GM23338 (cell line): ENCODE measurements at regions not wholly inside any gene's neighbourhood (a gene's known extent, or its start where the extent isn't known, plus 50 kb on each side); places are given as distances from the start of the nearest gene placed in this dataset.

Source experiments
- ATAC-seq: fragments of 200-7000 bp; cut with Tn5 transposase; 3 replicates; pipeline ENCODE4 v1.9.1; 2020
- DNase-seq: peaks from one replicate; pipeline ENCODE4 v3.0.0-alpha.2; 2015; ENCODE audit warnings: low spot score
- H2AFZ ChIP-seq: fragments of 200-600 bp; sonication (generic); 2 replicates; pipeline ENCODE4 v1.8.0; 2016; ENCODE audit warnings: antibody characterized with exemption, mild to moderate bottlenecking, moderate library complexity
- H3F3A ChIP-seq: fragments of 200-600 bp; sonication (generic); replicated peaks from 2 replicates; pipeline ENCODE4 v1.8.0; 2017; ENCODE audit warnings: antibody characterized with exemption, mixed run types, low read depth
- H3K27ac ChIP-seq: fragments of 200-600 bp; sonication (generic); 2 replicates; pipeline ENCODE4 v1.6.1; 2016; ENCODE audit warnings: low read depth
- H3K27me3 ChIP-seq: fragments of 200-600 bp; sonication (generic); 2 replicates; pipeline ENCODE4 v1.8.0; 2016; ENCODE audit warnings: mild to moderate bottlenecking, mixed run types, moderate library complexity; ENCODE audit not compliant: insufficient read depth
- H3K36me3 ChIP-seq: fragments of 200-600 bp; sonication (generic); 2 replicates; pipeline ENCODE4 v1.8.0; 2016; ENCODE audit warnings: mild to moderate bottlenecking; ENCODE audit not compliant: insufficient read depth
- H3K4me1 ChIP-seq: fragments of 200-600 bp; sonication (generic); 2 replicates; pipeline ENCODE4 v1.8.0; 2016; ENCODE audit warnings: mild to moderate bottlenecking, moderate library complexity; ENCODE audit not compliant: insufficient read depth
- H3K4me2 ChIP-seq: fragments of 200-600 bp; sonication (generic); 2 replicates; pipeline ENCODE4 v1.7.1; 2017; ENCODE audit warnings: mixed run types
- H3K4me3 ChIP-seq: fragments of 200-600 bp; sonication (generic); 2 replicates; pipeline ENCODE4 v1.6.1; 2016; ENCODE audit warnings: mixed run types
- H3K79me2 ChIP-seq: fragments of 200-600 bp; sonication (generic); replicated peaks from 2 replicates; pipeline ENCODE4 v1.8.0; 2017; ENCODE audit warnings: mild to moderate bottlenecking; ENCODE audit not compliant: insufficient read depth
- H3K9me2 ChIP-seq: fragments of 200-600 bp; sonication (generic); 2 replicates; pipeline ENCODE4 v1.8.0; 2017; ENCODE audit not compliant: insufficient read depth
- H4K20me1 ChIP-seq: fragments of 200-600 bp; sonication (generic); replicated peaks from 2 replicates; pipeline ENCODE4 v1.8.0; 2017; ENCODE audit warnings: mild to moderate bottlenecking; ENCODE audit not compliant: insufficient read depth
- H3K27ac Mint-ChIP-seq: 2 replicates; pipeline ENCODE4 v1.8.0; 2020; ENCODE audit warnings: inconsistent platforms, mild to moderate bottlenecking, moderate library complexity, mixed read lengths
- H3K27me3 Mint-ChIP-seq: 3 replicates; pipeline ENCODE4 v1.8.0; 2022; ENCODE audit warnings: low read depth, mild to moderate bottlenecking, moderate library complexity, mixed read lengths, inconsistent platforms; ENCODE audit not compliant: insufficient read depth, poor library complexity
- H3K36me3 Mint-ChIP-seq: 3 replicates; pipeline ENCODE4 v1.8.0; 2021; ENCODE audit warnings: low read depth, mild to moderate bottlenecking, inconsistent platforms, moderate library complexity, mixed read lengths
- H3K4me1 Mint-ChIP-seq: 3 replicates; pipeline ENCODE4 v1.8.0; 2020; ENCODE audit warnings: mild to moderate bottlenecking, inconsistent platforms, mixed read lengths
- H3K4me3 Mint-ChIP-seq: 3 replicates; pipeline ENCODE4 v1.8.0; 2021; ENCODE audit warnings: moderate library complexity, mild to moderate bottlenecking, inconsistent platforms, mixed read lengths
- H3K9me3 Mint-ChIP-seq: 3 replicates; pipeline ENCODE4 v1.8.0; 2020; ENCODE audit warnings: moderate library complexity, mild to moderate bottlenecking, inconsistent platforms, mixed read lengths
- EZH2phosphoT487 ChIP-seq: fragments of 200-600 bp; sonication (generic); IDR thresholded peaks from one replicate; pipeline ENCODE4 v1.8.1; 2018; ENCODE audit warnings: antibody characterized with exemption; ENCODE audit not compliant: unreplicated experiment
- JUNB ChIP-seq: IDR thresholded peaks from one replicate; pipeline ENCODE4 v1.6.1; 2016; ENCODE audit warnings: antibody characterized with exemption; ENCODE audit not compliant: unreplicated experiment
- NANOG ChIP-seq: IDR thresholded peaks from 2 replicates; pipeline ENCODE4 v1.6.1; 2016; ENCODE audit warnings: antibody characterized with exemption, borderline replicate concordance
- POLR2AphosphoS5 ChIP-seq: IDR thresholded peaks from 2 replicates; pipeline ENCODE4 v1.6.1; 2016; ENCODE audit warnings: antibody characterized with exemption, low read depth
- STAT1 ChIP-seq: IDR thresholded peaks from one replicate; pipeline ENCODE4 v1.6.1; 2016; ENCODE audit warnings: antibody characterized with exemption; ENCODE audit not compliant: unreplicated experiment
- ZNF114 ChIP-seq: fragments of 250-450 bp; sonication (Bioruptor Pico); IDR thresholded peaks from 2 replicates; pipeline ENCODE4 v1.5.0; 2020; ENCODE audit warnings: mild to moderate bottlenecking, moderate library complexity
- ZNF331 ChIP-seq: fragments of 250-450 bp; sonication (Bioruptor Pico); IDR thresholded peaks from 2 replicates; pipeline ENCODE4 v1.5.0; 2020; ENCODE audit warnings: low read depth, mild to moderate bottlenecking, moderate library complexity
- TF ChIP-seq, protein P1 (sequence below), 2 experiments: fragments of 200-600 bp in 1 of 2; sonication (generic) in 1 of 2; conservative IDR thresholded peaks; 2 replicates each; pipeline versions ENCODE4 v1.5.1 to v1.6.1; 2016 to 2017; ENCODE audit warnings: antibody characterized with exemption in 2 of 2, low read depth in 2 of 2, mild to moderate bottlenecking in 2 of 2, moderate library complexity in 1 of 2
- TF ChIP-seq, protein P2 (sequence below): IDR thresholded peaks from 2 replicates; pipeline ENCODE4 v1.6.1; 2016; ENCODE audit warnings: antibody characterized with exemption
- TF ChIP-seq, protein P3 (sequence below): fragments of 250-450 bp; sonication (Bioruptor Pico); IDR thresholded peaks from 2 replicates; pipeline ENCODE4 v1.5.0; 2020; ENCODE audit warnings: mild to moderate bottlenecking, moderate library complexity

DNA sequence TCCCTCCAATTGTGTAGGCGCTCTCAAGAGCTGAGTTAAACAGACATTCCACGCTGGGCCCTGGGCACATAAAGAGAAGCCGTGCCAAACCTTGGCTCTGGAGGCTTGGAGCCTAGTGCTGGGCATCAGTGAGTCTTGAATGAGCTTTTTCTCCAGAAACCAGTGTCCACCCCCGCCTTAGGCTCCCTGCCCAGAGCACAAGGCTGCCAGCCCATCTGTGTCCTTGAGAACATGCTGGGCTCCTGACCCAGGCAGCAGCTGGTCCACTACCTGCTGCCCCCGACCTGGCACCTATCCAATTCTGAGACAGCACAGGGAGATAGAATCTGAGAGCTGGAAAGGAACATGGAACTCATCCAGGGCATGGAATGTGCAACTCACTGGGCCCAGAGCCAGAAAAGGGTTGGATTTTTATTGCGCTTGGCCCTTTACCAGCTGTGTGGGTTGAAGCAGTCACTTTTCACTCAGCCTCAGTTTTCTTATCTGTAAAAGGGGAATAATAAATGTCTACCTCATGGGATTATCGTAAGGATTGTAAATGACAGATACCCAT, 92.4 kb upstream of the CPLX2 start:
- H3K36me3 Mint-ChIP-seq, result no peaks in the 10 kb centered on the region
- TF ChIP-seq JUNB (no peak), EZH2phosphoT487 (no peak)
- TF ChIP-seq, protein P1, sequence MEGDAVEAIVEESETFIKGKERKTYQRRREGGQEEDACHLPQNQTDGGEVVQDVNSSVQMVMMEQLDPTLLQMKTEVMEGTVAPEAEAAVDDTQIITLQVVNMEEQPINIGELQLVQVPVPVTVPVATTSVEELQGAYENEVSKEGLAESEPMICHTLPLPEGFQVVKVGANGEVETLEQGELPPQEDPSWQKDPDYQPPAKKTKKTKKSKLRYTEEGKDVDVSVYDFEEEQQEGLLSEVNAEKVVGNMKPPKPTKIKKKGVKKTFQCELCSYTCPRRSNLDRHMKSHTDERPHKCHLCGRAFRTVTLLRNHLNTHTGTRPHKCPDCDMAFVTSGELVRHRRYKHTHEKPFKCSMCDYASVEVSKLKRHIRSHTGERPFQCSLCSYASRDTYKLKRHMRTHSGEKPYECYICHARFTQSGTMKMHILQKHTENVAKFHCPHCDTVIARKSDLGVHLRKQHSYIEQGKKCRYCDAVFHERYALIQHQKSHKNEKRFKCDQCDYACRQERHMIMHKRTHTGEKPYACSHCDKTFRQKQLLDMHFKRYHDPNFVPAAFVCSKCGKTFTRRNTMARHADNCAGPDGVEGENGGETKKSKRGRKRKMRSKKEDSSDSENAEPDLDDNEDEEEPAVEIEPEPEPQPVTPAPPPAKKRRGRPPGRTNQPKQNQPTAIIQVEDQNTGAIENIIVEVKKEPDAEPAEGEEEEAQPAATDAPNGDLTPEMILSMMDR (conservative IDR thresholded peaks at IDR 0.05; ENCODE audit: low read depth in 2 of 2), result no peak
- Histone ChIP-seq H3F3A (no peaks in the 10 kb centered on the region), H3K79me2 (no peaks in the 10 kb centered on the region), H3K4me3 (no peak overlapping the region), H2AFZ (no peak overlapping the region), H3K27ac (no peak overlapping the region), H3K4me1 (0 out of 2 replicates have a peak, but pooled peaks cover 5% of the 10 kb centered on the region), H3K27me3 (peaks cover 5% of the 10 kb centered on the region), H3K36me3 (no peaks in the 10 kb centered on the region), H3K4me2 (no peak overlapping the region), H3K9me2 (0 out of 2 replicates have a peak, but pooled peaks cover 2% of the 10 kb centered on the region), H4K20me1 (no peaks in the 10 kb centered on the region)
- H3K27me3 Mint-ChIP-seq, result peaks cover 2% of the 10 kb centered on the region
- H3K4me1 Mint-ChIP-seq, result peaks cover 7% of the 10 kb centered on the region
- DNase-seq (peak; percentile 16), ATAC-seq (peak; percentile 29; the same call in 2 of the 3 replicates)
- H3K4me3 Mint-ChIP-seq, result no peak overlapping the region
- H3K27ac Mint-ChIP-seq, result no peak overlapping the region
- H3K9me3 Mint-ChIP-seq, result no peaks in the 10 kb centered on the region

DNA sequence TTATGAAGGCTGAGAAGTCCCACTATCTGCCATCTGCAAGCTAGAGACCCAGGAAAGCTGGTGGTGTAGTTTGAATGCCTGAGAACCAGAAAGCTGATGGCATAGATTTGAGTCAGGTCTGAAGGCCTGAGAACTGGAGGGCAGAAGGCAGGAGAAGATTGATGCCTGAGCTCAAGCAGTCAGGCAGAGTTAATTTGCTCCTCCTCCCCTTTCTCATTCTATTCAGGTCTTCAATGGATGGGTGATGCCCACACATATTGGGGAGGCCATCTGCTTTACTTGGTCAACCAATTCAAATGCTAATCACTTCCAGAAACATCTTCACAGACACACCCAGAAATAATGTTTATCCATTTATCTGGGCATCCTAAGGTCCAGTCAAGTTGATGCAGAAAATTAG, 87.6 kb upstream of the CPLX2 start:
- no peaks in the 10 kb centered on the region for H3K4me1 ChIP-seq
- H3K9me2 ChIP-seq, result 0 out of 2 replicates have a peak, but pooled peaks cover 3% of the 10 kb centered on the region
- Mint-ChIP-seq H3K9me3 (no peaks in the 10 kb centered on the region), H3K27me3 (no peaks in the 10 kb centered on the region), H3K4me1 (peaks cover 3% of the 10 kb centered on the region; the same call in 1 of the 3 replicates), H3K27ac (no peak overlapping the region), H3K36me3 (no peaks in the 10 kb centered on the region), H3K4me3 (no peak overlapping the region)
- H3K4me2 ChIP-seq, result no peak overlapping the region
- no peak overlapping the region for H2AFZ ChIP-seq
- no peaks in the 10 kb centered on the region for H3K79me2 ChIP-seq
- no peaks in the 10 kb centered on the region for H3K36me3 ChIP-seq
- no peaks in the 10 kb centered on the region for H3F3A ChIP-seq
- no peak for ATAC-seq
- no peak overlapping the region for H3K4me3 ChIP-seq
- H3K27ac ChIP-seq, result no peak overlapping the region
- DNase-seq, result no peak
- no peaks in the 10 kb centered on the region for H4K20me1 ChIP-seq
- H3K27me3 ChIP-seq, result no peaks in the 10 kb centered on the region
- no peak for TF ChIP-seq STAT1
- TF ChIP-seq, protein P2, sequence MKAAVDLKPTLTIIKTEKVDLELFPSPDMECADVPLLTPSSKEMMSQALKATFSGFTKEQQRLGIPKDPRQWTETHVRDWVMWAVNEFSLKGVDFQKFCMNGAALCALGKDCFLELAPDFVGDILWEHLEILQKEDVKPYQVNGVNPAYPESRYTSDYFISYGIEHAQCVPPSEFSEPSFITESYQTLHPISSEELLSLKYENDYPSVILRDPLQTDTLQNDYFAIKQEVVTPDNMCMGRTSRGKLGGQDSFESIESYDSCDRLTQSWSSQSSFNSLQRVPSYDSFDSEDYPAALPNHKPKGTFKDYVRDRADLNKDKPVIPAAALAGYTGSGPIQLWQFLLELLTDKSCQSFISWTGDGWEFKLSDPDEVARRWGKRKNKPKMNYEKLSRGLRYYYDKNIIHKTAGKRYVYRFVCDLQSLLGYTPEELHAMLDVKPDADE, result no peak
- TF ChIP-seq JUNB, result no peak
- TF ChIP-seq ZNF331 (CRISPR knock-in tag), result no peak
- TF ChIP-seq, protein P1 (conservative IDR thresholded peaks at IDR 0.05; ENCODE audit: low read depth in 2 of 2), result no peak
- TF ChIP-seq EZH2phosphoT487, result no peak
- TF ChIP-seq NANOG, result no peak
- no peak for TF ChIP-seq ZNF114
- TF ChIP-seq, protein P3, sequence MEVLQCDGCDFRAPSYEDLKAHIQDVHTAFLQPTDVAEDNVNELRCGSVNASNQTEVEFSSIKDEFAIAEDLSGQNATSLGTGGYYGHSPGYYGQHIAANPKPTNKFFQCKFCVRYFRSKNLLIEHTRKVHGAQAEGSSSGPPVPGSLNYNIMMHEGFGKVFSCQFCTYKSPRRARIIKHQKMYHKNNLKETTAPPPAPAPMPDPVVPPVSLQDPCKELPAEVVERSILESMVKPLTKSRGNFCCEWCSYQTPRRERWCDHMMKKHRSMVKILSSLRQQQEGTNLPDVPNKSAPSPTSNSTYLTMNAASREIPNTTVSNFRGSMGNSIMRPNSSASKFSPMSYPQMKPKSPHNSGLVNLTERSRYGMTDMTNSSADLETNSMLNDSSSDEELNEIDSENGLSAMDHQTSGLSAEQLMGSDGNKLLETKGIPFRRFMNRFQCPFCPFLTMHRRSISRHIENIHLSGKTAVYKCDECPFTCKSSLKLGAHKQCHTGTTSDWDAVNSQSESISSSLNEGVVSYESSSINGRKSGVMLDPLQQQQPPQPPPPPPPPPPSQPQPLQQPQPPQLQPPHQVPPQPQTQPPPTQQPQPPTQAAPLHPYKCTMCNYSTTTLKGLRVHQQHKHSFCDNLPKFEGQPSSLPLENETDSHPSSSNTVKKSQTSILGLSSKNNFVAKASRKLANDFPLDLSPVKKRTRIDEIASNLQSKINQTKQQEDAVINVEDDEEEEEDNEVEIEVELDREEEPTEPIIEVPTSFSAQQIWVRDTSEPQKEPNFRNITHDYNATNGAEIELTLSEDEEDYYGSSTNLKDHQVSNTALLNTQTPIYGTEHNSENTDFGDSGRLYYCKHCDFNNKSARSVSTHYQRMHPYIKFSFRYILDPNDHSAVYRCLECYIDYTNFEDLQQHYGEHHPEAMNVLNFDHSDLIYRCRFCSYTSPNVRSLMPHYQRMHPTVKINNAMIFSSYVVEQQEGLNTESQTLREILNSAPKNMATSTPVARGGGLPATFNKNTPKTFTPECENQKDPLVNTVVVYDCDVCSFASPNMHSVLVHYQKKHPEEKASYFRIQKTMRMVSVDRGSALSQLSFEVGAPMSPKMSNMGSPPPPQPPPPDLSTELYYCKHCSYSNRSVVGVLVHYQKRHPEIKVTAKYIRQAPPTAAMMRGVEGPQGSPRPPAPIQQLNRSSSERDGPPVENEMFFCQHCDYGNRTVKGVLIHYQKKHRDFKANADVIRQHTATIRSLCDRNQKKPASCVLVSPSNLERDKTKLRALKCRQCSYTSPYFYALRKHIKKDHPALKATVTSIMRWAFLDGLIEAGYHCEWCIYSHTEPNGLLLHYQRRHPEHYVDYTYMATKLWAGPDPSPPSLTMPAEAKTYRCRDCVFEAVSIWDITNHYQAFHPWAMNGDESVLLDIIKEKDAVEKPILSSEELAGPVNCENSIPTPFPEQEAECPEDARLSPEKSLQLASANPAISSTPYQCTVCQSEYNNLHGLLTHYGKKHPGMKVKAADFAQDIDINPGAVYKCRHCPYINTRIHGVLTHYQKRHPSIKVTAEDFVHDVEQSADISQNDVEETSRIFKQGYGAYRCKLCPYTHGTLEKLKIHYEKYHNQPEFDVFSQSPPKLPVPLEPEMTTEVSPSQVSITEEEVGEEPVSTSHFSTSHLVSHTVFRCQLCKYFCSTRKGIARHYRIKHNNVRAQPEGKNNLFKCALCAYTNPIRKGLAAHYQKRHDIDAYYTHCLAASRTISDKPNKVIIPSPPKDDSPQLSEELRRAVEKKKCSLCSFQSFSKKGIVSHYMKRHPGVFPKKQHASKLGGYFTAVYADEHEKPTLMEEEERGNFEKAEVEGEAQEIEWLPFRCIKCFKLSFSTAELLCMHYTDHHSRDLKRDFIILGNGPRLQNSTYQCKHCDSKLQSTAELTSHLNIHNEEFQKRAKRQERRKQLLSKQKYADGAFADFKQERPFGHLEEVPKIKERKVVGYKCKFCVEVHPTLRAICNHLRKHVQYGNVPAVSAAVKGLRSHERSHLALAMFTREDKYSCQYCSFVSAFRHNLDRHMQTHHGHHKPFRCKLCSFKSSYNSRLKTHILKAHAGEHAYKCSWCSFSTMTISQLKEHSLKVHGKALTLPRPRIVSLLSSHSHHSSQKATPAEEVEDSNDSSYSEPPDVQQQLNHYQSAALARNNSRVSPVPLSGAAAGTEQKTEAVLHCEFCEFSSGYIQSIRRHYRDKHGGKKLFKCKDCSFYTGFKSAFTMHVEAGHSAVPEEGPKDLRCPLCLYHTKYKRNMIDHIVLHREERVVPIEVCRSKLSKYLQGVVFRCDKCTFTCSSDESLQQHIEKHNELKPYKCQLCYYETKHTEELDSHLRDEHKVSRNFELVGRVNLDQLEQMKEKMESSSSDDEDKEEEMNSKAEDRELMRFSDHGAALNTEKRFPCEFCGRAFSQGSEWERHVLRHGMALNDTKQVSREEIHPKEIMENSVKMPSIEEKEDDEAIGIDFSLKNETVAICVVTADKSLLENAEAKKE, result no peak
- no peak for TF ChIP-seq POLR2AphosphoS5
